Heart left ventricle (tissue), 13 donors: ENCODE measurements at regions not wholly inside any gene's neighbourhood (a gene's known extent, or its start where the extent isn't known, plus 50 kb on each side); places are given as distances from the start of the nearest gene placed in this dataset.

Experiments used
- POLR2A ChIP-seq, 2 donors: fragments of 450-650 bp; IDR thresholded peaks; one replicate each; pipeline ENCODE4 v1.6.1; 2017; ENCODE audit warnings: antibody characterized with exemption in 2 of 2, mild to moderate bottlenecking in 2 of 2, moderate library complexity in 2 of 2
- TF ChIP-seq, protein P1 (sequence below), 12 donors: fragments of 200-600 bp; sonication (generic) in 4 of 12; IDR thresholded peaks; one replicate each; pipeline versions ENCODE4 v1.5.0 to v1.8.0; 2018 to 2022; ENCODE audit warnings: antibody characterized with exemption in 12 of 12, mild to moderate bottlenecking in 5 of 12
- donor health status: ischemic (EF 13 %, LVEDD 7.1; RV severe dilation, severe dysfunction).
- donor health status: DM: no; HTN: yes; CAD: no.
- donor health status: DM: no; HTN: no; CAD: no.
- donor health status: ischemic (EF 25% LVEDD 6.9; RV normal size, moderate dysfunction).
- donor health status: ischemic (EF 25% LVEDD 5.7; RV mildly dilated, moderate dysfunction).
- donor health status: ischemic (EF 35%, LVEDD 5.7; RV mildly dilated, moderate dysfunction).
- donor health status: nonischemic (EF 11% LVEDD 7.7; RV severe dilation, severe dysfunction).
- donor health status: DM: yes; HTN: yes; CAD: no.
- donor health status: PGD.
- donor health status: ischemic (EF 29% LVEDD 5.4; RV normal size, mild dysfunction).
- donor health status: nonischemic (EF 23%, LVEDD 6.1; RV moderate dilation, normal function).

DNA sequence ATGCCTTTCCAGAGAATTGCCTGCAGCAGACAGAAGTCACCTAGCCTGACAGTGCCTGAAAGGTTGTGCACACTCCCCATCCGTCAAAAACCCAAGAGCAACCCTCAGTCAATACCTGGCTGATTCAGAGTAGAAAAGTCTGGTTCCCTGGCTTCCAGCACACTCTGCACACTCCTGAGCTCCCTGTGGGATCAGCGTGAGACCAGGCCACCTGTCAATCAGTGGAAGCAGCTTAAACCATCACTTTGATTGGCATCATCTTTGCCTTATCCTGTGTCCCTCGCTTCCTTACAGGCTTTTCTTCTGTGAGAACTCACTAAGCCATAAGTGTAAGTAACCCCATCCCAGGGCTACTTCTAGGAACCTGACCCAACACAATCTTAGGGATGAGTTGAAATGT lies 109.8 kb downstream of the ACTL7B start:
- TF ChIP-seq, protein P1, sequence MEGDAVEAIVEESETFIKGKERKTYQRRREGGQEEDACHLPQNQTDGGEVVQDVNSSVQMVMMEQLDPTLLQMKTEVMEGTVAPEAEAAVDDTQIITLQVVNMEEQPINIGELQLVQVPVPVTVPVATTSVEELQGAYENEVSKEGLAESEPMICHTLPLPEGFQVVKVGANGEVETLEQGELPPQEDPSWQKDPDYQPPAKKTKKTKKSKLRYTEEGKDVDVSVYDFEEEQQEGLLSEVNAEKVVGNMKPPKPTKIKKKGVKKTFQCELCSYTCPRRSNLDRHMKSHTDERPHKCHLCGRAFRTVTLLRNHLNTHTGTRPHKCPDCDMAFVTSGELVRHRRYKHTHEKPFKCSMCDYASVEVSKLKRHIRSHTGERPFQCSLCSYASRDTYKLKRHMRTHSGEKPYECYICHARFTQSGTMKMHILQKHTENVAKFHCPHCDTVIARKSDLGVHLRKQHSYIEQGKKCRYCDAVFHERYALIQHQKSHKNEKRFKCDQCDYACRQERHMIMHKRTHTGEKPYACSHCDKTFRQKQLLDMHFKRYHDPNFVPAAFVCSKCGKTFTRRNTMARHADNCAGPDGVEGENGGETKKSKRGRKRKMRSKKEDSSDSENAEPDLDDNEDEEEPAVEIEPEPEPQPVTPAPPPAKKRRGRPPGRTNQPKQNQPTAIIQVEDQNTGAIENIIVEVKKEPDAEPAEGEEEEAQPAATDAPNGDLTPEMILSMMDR (IDR thresholded peaks at IDR 0.05) = no peak
- TF ChIP-seq POLR2A (IDR thresholded peaks at IDR 0.05) = no peak
